HepG2 (cell line): ENCODE measurements at regions not wholly inside any gene's neighbourhood (a gene's known extent, or its start where the extent isn't known, plus 50 kb on each side); places are given as distances from the start of the nearest gene placed in this dataset.
A peak's percentile ranks its signal among the peaks of the same experiment; 100 is the strongest.

Source experiments
- ARID3A ChIP-seq: IDR thresholded peaks from 2 replicates; pipeline ENCODE4 v1.6.1; 2012; ENCODE audit warnings: low read depth, low read length, improper control_type of control experiment
- FOXP4 ChIP-seq: sonication (generic); formaldehyde crosslinking; IDR thresholded peaks from 2 replicates; pipeline ENCODE4 v1.4.0; 2020; ENCODE audit warnings: missing genetic modification reagents
- LCORL ChIP-seq, 2 experiments: fragments of 450-650 bp in 1 of 2; sonication (generic) in 1 of 2; formaldehyde crosslinking in 1 of 2; IDR thresholded peaks; 2 replicates each; pipeline versions ENCODE4 v1.5.0 to v1.6.1; 2017 to 2020; ENCODE audit warnings: antibody characterized with exemption in 1 of 2, missing genetic modification reagents in 1 of 2
- MLXIP ChIP-seq: sonication (generic); formaldehyde crosslinking; IDR thresholded peaks from 2 replicates; pipeline ENCODE4 v1.9.0; 2021; ENCODE audit warnings: missing genetic modification reagents, borderline replicate concordance
- PAF1 ChIP-seq: IDR thresholded peaks from 2 replicates; pipeline ENCODE4 v1.6.1; 2016; ENCODE audit warnings: missing genetic modification reagents, missing compliant biosample characterization
- PHF5A ChIP-seq: IDR thresholded peaks from one replicate; pipeline ENCODE4 v1.6.1; 2018; ENCODE audit warnings: low read depth, missing genetic modification reagents; ENCODE audit not compliant: unreplicated experiment
- SPEN ChIP-seq: sonication (generic); formaldehyde crosslinking; IDR thresholded peaks from 2 replicates; pipeline ENCODE4 v1.5.1; 2020; ENCODE audit warnings: low read depth, mild to moderate bottlenecking, missing genetic modification reagents
- ZHX2 ChIP-seq, 2 experiments: sonication (generic) in 1 of 2; formaldehyde crosslinking in 1 of 2; IDR thresholded peaks; 2 replicates each; pipeline versions ENCODE4 v1.6.1 to v1.9.0; 2014 to 2022; ENCODE audit warnings: antibody characterized with exemption in 1 of 2, borderline replicate concordance in 1 of 2, inconsistent platforms in 1 of 2, low read depth in 1 of 2, missing genetic modification reagents in 1 of 2
- ZNF530 ChIP-seq: sonication (generic); formaldehyde crosslinking; IDR thresholded peaks from 2 replicates; pipeline ENCODE4 v1.5.0; 2020; ENCODE audit warnings: low read depth, mild to moderate bottlenecking, missing genetic modification reagents
- ZNF605 ChIP-seq: sonication (generic); formaldehyde crosslinking; IDR thresholded peaks from 2 replicates; pipeline ENCODE4 v1.8.0; 2022; ENCODE audit warnings: mild to moderate bottlenecking, missing genetic modification reagents
- ZNF749 ChIP-seq: sonication (generic); formaldehyde crosslinking; IDR thresholded peaks from 2 replicates; pipeline ENCODE4 v1.8.0; 2022; ENCODE audit warnings: mild to moderate bottlenecking, missing genetic modification reagents, moderate library complexity, borderline replicate concordance
- TF ChIP-seq, protein P1 (sequence below): IDR thresholded peaks from 2 replicates; pipeline ENCODE4 v1.4.0; 2020; ENCODE audit warnings: mild to moderate bottlenecking, missing genetic modification reagents

DNA sequence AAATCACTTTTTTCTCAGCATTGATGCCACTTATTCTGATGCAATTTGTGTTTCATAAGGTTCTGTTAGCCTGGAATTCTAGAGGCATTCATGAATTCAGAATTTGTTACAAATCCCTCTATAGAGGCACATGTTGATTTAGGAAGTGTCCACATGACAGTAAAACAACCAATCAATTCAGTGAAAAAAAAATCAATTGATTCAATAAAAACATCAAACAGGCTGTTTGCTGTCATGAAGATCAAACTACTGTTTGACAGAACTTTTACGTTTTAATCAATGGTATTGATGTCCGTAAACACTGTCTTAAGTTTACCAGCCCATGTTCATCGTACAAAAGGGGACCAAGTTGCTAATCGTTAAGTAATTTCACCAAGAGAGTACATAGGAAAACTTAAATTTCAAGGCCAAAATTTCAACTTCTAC, 261.5 kb downstream of the FIGN start (continued):
- TF ChIP-seq ZHX2 (IDR thresholded peaks at IDR 0.05; ENCODE audit: low read depth), result no peak
- TF ChIP-seq ZHX2 (CRISPR knock-in tag; IDR thresholded peaks at IDR 0.05; ENCODE audit: borderline replicate concordance), result no peak
- no peak for TF ChIP-seq PHF5A
- TF ChIP-seq ZNF605 (CRISPR knock-in tag), result no peak
- peak; percentile 90 for TF ChIP-seq ARID3A
- TF ChIP-seq, protein P1, sequence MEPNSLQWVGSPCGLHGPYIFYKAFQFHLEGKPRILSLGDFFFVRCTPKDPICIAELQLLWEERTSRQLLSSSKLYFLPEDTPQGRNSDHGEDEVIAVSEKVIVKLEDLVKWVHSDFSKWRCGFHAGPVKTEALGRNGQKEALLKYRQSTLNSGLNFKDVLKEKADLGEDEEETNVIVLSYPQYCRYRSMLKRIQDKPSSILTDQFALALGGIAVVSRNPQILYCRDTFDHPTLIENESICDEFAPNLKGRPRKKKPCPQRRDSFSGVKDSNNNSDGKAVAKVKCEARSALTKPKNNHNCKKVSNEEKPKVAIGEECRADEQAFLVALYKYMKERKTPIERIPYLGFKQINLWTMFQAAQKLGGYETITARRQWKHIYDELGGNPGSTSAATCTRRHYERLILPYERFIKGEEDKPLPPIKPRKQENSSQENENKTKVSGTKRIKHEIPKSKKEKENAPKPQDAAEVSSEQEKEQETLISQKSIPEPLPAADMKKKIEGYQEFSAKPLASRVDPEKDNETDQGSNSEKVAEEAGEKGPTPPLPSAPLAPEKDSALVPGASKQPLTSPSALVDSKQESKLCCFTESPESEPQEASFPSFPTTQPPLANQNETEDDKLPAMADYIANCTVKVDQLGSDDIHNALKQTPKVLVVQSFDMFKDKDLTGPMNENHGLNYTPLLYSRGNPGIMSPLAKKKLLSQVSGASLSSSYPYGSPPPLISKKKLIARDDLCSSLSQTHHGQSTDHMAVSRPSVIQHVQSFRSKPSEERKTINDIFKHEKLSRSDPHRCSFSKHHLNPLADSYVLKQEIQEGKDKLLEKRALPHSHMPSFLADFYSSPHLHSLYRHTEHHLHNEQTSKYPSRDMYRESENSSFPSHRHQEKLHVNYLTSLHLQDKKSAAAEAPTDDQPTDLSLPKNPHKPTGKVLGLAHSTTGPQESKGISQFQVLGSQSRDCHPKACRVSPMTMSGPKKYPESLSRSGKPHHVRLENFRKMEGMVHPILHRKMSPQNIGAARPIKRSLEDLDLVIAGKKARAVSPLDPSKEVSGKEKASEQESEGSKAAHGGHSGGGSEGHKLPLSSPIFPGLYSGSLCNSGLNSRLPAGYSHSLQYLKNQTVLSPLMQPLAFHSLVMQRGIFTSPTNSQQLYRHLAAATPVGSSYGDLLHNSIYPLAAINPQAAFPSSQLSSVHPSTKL, result peak; percentile 98
- TF ChIP-seq SPEN (CRISPR knock-in tag), result no peak
- no peak for TF ChIP-seq ZNF749 (CRISPR knock-in tag)
- TF ChIP-seq LCORL (IDR thresholded peaks at IDR 0.05), result peak; percentile 32; the same call in 1 of the 2 replicates
- no peak for TF ChIP-seq LCORL (CRISPR knock-in tag; IDR thresholded peaks at IDR 0.05)
- no peak for TF ChIP-seq ZNF530
- peak; percentile 83 for TF ChIP-seq FOXP4 (CRISPR knock-in tag)
- TF ChIP-seq PAF1, result no peak
- TF ChIP-seq MLXIP, result no peak
